ENCODE measurements at regions not wholly inside any gene's neighbourhood (a gene's known extent, or its start where the extent isn't known, plus 50 kb on each side); places are given as distances from the start of the nearest gene placed in this dataset.

DNA sequence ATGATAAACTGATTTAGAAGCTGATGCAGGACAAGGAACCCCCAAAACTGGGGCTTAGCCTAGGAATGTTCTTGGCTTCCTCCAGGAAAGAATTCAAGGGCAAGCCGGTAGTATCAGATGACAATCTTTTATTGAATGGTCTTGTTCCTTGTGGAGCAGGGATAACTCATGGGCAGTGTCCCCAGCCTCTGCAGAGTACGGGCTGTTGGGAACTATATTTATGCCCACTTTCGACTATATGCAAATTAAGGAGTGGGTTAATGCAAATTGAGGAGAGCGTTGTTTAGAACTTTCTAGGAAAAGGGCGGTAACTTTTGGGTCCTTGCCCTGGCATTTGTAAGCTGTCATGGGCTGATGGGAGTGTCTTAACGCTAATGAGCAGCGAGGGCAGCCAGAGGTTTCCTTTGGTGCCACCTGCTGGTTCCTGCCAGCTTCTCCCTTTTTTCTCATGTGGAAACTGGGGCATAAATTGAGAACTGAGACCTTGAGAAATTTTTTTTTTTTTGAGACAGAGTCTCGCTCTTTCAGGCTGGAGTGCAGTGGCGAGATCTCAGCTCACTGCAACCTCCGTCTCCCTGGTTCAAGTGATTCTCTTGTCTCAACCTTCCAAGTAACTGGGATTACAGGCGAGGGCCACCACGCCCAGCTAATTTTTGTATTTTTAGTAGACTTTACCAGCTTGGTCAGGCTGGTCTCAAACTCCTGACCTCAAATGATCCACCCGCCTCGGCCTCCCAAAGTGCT is 79.4 kb upstream of the ABCC4 start:
- no peak for TF ChIP-seq ZFX (IDR thresholded peaks at IDR 0.05)
- TF ChIP-seq, protein P1, sequence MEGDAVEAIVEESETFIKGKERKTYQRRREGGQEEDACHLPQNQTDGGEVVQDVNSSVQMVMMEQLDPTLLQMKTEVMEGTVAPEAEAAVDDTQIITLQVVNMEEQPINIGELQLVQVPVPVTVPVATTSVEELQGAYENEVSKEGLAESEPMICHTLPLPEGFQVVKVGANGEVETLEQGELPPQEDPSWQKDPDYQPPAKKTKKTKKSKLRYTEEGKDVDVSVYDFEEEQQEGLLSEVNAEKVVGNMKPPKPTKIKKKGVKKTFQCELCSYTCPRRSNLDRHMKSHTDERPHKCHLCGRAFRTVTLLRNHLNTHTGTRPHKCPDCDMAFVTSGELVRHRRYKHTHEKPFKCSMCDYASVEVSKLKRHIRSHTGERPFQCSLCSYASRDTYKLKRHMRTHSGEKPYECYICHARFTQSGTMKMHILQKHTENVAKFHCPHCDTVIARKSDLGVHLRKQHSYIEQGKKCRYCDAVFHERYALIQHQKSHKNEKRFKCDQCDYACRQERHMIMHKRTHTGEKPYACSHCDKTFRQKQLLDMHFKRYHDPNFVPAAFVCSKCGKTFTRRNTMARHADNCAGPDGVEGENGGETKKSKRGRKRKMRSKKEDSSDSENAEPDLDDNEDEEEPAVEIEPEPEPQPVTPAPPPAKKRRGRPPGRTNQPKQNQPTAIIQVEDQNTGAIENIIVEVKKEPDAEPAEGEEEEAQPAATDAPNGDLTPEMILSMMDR (conservative IDR thresholded peaks at IDR 0.05): peak; percentile 89

DNA sequence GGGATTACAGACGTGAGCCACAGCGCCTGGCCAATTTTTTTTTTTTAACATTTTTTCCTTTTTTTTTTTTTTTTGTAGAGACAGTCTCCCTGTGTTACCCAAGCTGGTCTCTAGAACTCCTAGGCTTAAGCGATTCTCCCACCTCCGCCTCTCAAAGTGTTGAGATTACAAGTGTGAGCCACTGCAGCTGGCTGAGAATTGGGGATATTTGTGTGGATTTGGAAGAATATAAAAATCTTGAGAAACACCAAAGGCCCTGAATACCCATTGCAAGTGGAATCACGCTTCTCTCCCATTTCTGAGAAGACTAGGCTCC is 79.9 kb upstream of the ABCC4 start:
- TF ChIP-seq, protein P1 (conservative IDR thresholded peaks at IDR 0.05): no peak
- no peak for TF ChIP-seq ZFX (IDR thresholded peaks at IDR 0.05)
- H3K27ac ChIP-seq: peak overlapping the region; percentile 53

More for the DNA sequence above, 79.4 kb upstream of the ABCC4 start:
- peak overlapping the region; percentile 53 for H3K27ac ChIP-seq

DNA sequence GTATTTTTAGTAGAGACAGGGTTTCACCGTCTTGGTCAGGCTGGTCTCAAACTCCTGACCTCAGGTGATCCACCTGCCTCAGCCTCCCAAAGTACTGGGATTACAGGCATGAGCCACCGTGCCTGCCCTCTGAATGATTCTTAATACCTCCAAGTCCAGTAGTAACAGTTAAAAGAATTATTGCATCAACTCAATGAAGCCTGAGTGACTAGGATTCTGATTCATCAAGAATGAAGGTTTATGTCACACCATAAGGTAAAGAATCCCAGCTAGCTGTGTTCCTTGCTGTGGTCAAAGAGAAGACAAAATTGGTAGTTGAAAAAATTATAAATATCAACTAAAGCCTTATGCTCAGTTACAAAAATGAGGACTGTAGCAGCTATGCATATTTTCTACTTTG is 81.2 kb upstream of the ABCC4 start:
- no peak overlapping the region for H3K27ac ChIP-seq
- TF ChIP-seq, protein P1 (conservative IDR thresholded peaks at IDR 0.05): no peak
- TF ChIP-seq ZFX (IDR thresholded peaks at IDR 0.05): no peak

DNA sequence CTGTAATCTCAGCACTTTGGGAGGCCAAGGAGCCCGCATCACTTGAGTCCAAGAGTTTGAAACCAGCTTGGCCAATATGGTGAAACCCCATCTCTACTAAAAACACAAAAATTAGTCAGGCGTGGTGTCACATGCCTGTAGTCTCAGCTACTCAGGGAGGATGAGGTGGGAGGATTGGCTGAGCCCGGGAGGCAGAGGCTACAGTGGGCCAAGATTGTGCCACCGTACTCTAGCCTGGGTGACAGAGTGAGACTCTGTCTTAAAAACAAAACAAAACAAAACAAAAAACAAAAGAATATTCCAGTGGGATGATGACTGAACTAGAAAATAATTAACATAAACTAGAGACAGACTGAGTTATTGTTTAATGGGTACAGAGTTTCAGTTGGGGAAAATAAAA is 81.7 kb upstream of the ABCC4 start:
- no peak overlapping the region for H3K27ac ChIP-seq
- TF ChIP-seq, protein P1 (conservative IDR thresholded peaks at IDR 0.05): no peak
- TF ChIP-seq ZFX (IDR thresholded peaks at IDR 0.05): no peak

DNA sequence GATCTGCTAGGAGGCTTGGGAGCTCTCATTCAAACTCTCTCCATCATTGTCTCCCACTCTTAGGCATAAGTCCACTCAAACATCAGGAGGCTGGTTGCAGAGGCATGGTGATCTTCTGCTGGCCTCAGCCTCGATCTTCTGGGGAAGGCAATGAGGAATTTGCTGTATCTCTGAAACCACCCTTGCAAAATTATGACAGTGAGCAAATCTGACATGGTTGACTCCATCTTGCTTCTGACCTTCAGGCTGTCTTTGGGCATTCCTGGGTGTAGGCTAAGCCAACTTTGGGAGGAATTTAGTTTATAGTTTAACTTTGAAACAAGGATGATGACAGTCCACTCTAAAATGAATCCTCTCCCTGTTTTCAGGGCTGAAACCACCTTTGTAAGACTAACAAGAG is 84.1 kb upstream of the ABCC4 start:
- H3K27ac ChIP-seq: no peak overlapping the region
- no peak for TF ChIP-seq ZFX (IDR thresholded peaks at IDR 0.05)
- TF ChIP-seq, protein P1 (conservative IDR thresholded peaks at IDR 0.05): no peak

DNA sequence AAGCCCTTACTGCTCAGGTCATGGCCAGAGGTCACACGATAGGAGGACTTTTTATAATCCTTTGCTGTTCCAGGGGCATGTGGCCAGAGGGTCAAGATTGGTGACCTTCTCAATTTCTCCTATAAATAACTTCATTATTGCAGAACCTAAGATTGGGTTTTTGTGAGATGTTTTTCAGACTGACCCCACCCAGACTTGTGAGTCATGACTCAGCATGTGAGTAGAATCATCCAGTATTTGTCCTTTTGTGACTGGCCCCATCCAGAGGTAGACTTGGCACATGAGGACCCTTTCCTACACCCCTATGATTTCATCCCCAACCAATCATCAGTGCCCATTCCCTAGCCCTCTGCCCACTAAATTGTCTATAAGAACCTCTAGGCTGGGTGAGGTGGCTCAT is 84.5 kb upstream of the ABCC4 start:
- TF ChIP-seq, protein P1 (conservative IDR thresholded peaks at IDR 0.05): no peak
- no peak for TF ChIP-seq ZFX (IDR thresholded peaks at IDR 0.05)
- H3K27ac ChIP-seq: no peak overlapping the region

DNA sequence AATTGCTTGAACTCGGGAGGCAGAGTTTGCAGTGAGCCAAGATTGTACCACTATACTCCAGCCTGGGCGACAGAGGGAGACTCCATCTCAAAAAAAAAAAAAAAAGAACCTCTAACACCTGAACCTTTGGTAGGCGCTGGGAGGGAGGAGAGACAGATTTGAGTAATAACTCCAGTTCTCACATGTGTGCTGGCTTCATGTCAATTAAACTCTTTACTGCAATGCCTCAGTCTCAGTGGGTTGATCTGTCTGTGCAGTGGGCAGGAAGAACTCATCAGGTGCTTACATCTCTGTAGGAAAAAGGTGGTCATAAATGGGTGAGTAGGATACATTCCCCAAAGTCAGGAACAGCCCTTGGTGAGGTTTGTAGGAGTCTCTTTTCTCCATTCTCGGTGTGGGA is 85.1 kb upstream of the ABCC4 start:
- TF ChIP-seq ZFX (IDR thresholded peaks at IDR 0.05): no peak
- TF ChIP-seq, protein P1 (conservative IDR thresholded peaks at IDR 0.05): no peak
- no peak overlapping the region for H3K27ac ChIP-seq

Measured in C4-2B (cell line).